Keratinocyte (primary cell): ENCODE measurements at regions not wholly inside any gene's neighbourhood (a gene's known extent, or its start where the extent isn't known, plus 50 kb on each side); places are given as distances from the start of the nearest gene placed in this dataset.

ENCODE experiments used
- DNase-seq: peaks from one replicate; pipeline ENCODE4 v3.0.0-alpha.2; 2011; ENCODE audit warnings: low read depth, missing footprints, low spot score
- FAIRE-seq: peaks from 2 replicates; lab custom pipeline; 2011; peaks lifted over from hg19 to GRCh38; lab: Jason Lieb, UNC
- H2AFZ ChIP-seq: 2 replicates; pipeline ENCODE4 v1.6.0; 2012; ENCODE audit warnings: low read length, control low read depth, inconsistent platforms; ENCODE audit not compliant: control insufficient read depth
- H3K27ac ChIP-seq: 2 replicates; pipeline ENCODE4 v1.5.1; 2011; ENCODE audit warnings: low read length; ENCODE audit not compliant: control insufficient read depth, insufficient read depth
- H3K27me3 ChIP-seq: 3 replicates; pipeline ENCODE4 v1.6.0; 2011; ENCODE audit warnings: low read length; ENCODE audit not compliant: control insufficient read depth, insufficient read depth; ENCODE audit errors: extremely low read depth
- H3K36me3 ChIP-seq, 2 experiments: 2 replicates in 1 of 2; 3 replicates in 1 of 2; pipeline ENCODE4 v1.5.1; 2011; ENCODE audit warnings: low read length in 2 of 2, mild to moderate bottlenecking in 1 of 2; ENCODE audit not compliant: control insufficient read depth in 2 of 2, insufficient read depth in 2 of 2; ENCODE audit errors: extremely low read depth in 1 of 2
- H3K4me1 ChIP-seq: 3 replicates; pipeline ENCODE4 v1.5.1; 2011; ENCODE audit warnings: low read length; ENCODE audit not compliant: control insufficient read depth, insufficient read depth; ENCODE audit errors: extremely low read depth
- H3K4me2 ChIP-seq: 3 replicates; pipeline ENCODE4 v1.6.0; 2011; ENCODE audit warnings: low read depth, low read length; ENCODE audit not compliant: control insufficient read depth, insufficient read depth; ENCODE audit errors: extremely low read depth
- H3K4me3 ChIP-seq, 3 experiments: fragments of 200-600 bp in 1 of 3; sonication (generic) in 1 of 3; 2 replicates in 2 of 3; 3 replicates in 1 of 3; pipeline ENCODE4 v1.5.1; 2011 to 2016; ENCODE audit warnings: low read length in 3 of 3, mild to moderate bottlenecking in 3 of 3, control low read depth in 2 of 3, inconsistent platforms in 1 of 3, low read depth in 1 of 3, mixed read lengths in 1 of 3, mixed run types in 1 of 3, moderate library complexity in 1 of 3; ENCODE audit not compliant: control insufficient read depth in 2 of 3, insufficient read depth in 2 of 3; ENCODE audit errors: extremely low read depth in 1 of 3
- H3K79me2 ChIP-seq: 2 replicates; pipeline ENCODE4 v1.6.0; 2012; ENCODE audit warnings: low read length; ENCODE audit not compliant: control insufficient read depth, insufficient read depth
- H3K9ac ChIP-seq: 3 replicates; pipeline ENCODE4 v1.6.0; 2011; ENCODE audit warnings: low read length; ENCODE audit not compliant: control insufficient read depth, insufficient read depth; ENCODE audit errors: extremely low read depth
- H3K9me1 ChIP-seq: 3 replicates; pipeline ENCODE4 v1.6.0; 2011; ENCODE audit warnings: low read length; ENCODE audit not compliant: control insufficient read depth, insufficient read depth; ENCODE audit errors: extremely low read depth
- H3K9me3 ChIP-seq: 2 replicates; pipeline ENCODE4 v1.5.1; 2012; ENCODE audit warnings: low read depth, low read length; ENCODE audit not compliant: control insufficient read depth
- H4K20me1 ChIP-seq: 3 replicates; pipeline ENCODE4 v1.6.0; 2011; ENCODE audit warnings: low read length; ENCODE audit not compliant: control insufficient read depth, insufficient read depth; ENCODE audit errors: extremely low read depth
- EZH2 ChIP-seq: IDR thresholded peaks from one replicate; pipeline ENCODE4 v1.6.1; 2012; ENCODE audit warnings: inconsistent platforms, mild to moderate bottlenecking, low read length, moderate library complexity
- dilution Hi-C: fragments of 300-500 bp; cut with MboI; formaldehyde crosslinking; loops from one replicate; pipeline ENCODE4 v1.7.0; 2020; ENCODE audit warnings: low sequenced_read_pairs; ENCODE audit not compliant: extremely low pct_ligation_motif_present
- TF ChIP-seq, protein P1 (sequence below), 3 experiments: IDR thresholded peaks in 1 of 3; conservative IDR thresholded peaks in 1 of 3; optimal IDR thresholded peaks in 1 of 3; 2 replicates in 2 of 3; 3 replicates in 1 of 3; pipeline versions ENCODE3 to v1.5.1; 2011; ENCODE audit warnings: low read length in 3 of 3, mild to moderate bottlenecking in 3 of 3, moderate library complexity in 2 of 3, control low read depth in 1 of 3, inconsistent platforms in 1 of 3; ENCODE audit not compliant: insufficient read depth in 2 of 3; ENCODE audit errors: extremely low read depth in 1 of 3

DNA sequence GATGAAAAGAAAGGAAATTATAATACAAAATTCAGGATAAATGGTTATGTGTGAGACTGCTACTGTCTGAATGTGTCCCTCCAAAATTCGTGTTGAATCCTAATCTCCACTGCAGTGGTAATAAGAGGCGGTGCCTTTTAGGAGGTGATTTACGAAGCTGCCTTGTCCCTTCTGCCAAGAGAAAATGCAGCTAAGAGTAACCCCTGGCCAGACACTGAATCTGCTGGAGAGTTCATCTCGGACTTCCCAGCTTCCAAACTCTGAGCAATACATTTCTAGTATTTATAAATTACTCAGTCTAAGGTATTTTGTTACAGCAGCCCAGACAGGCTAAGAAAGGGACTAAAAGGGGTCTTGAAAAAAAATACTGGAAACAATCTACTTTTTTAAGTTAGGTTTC, 152.6 kb downstream of the KLF12 start:
- DNase-seq (no peak), FAIRE-seq (no peak)
- H3K9ac ChIP-seq, result no peak overlapping the region
- H4K20me1 ChIP-seq, result no peaks in the 10 kb centered on the region
- H3K9me3 ChIP-seq, result no peaks in the 10 kb centered on the region
- no peaks in the 10 kb centered on the region for H3K27me3 ChIP-seq
- no peak overlapping the region for H2AFZ ChIP-seq
- peaks cover 2% of the 10 kb centered on the region for H3K79me2 ChIP-seq
- H3K36me3 ChIP-seq, result no peaks in the 10 kb centered on the region
- TF ChIP-seq, protein P1, sequence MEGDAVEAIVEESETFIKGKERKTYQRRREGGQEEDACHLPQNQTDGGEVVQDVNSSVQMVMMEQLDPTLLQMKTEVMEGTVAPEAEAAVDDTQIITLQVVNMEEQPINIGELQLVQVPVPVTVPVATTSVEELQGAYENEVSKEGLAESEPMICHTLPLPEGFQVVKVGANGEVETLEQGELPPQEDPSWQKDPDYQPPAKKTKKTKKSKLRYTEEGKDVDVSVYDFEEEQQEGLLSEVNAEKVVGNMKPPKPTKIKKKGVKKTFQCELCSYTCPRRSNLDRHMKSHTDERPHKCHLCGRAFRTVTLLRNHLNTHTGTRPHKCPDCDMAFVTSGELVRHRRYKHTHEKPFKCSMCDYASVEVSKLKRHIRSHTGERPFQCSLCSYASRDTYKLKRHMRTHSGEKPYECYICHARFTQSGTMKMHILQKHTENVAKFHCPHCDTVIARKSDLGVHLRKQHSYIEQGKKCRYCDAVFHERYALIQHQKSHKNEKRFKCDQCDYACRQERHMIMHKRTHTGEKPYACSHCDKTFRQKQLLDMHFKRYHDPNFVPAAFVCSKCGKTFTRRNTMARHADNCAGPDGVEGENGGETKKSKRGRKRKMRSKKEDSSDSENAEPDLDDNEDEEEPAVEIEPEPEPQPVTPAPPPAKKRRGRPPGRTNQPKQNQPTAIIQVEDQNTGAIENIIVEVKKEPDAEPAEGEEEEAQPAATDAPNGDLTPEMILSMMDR (optimal IDR thresholded peaks at IDR 0.05 in 1 of 3, IDR thresholded peaks at IDR 0.05 in 1 of 3, conservative IDR thresholded peaks at IDR 0.05 in 1 of 3; ENCODE audit: extremely low read depth in 1 of 3, insufficient read depth in 2 of 3, low read length in 3 of 3), result no peak
- TF ChIP-seq EZH2, result no peak
- no peak overlapping the region for H3K4me3 ChIP-seq
- no peaks in the 10 kb centered on the region for H3K9me1 ChIP-seq
- H3K27ac ChIP-seq, result no peak overlapping the region
- H3K4me1 ChIP-seq, result no peaks in the 10 kb centered on the region
- dilution Hi-C loops, result no loop called here
- H3K4me2 ChIP-seq, result no peak overlapping the region

DNA sequence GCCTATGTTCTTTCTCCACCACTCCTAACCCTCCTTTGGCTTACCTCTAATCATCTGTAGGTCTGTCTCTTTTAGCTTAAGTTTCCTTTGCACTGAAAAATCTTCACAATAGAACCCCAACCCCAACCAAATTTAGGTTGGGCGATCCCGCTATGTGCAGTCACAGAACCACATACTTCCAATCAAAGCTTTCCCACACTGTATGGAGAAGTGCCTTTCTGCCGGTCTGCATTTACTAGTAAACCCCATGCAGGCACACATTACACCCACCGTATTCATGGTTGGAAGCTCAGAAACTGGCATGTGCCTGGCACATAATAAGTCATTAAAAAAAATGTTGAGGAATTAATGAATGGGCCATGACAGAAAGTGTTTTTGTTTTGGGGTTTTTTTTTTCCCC, 158.4 kb downstream of the KLF12 start:
- no peaks in the 10 kb centered on the region for H4K20me1 ChIP-seq
- H3K36me3 ChIP-seq, result no peaks in the 10 kb centered on the region
- H3K4me3 ChIP-seq, result no peak overlapping the region
- H2AFZ ChIP-seq, result no peak overlapping the region
- H3K27ac ChIP-seq, result no peak overlapping the region
- dilution Hi-C loops, result no loop called here
- no peak for DNase-seq
- no peak overlapping the region for H3K9ac ChIP-seq
- H3K4me2 ChIP-seq, result no peak overlapping the region
- H3K9me1 ChIP-seq, result no peaks in the 10 kb centered on the region
- TF ChIP-seq EZH2, result no peak
- TF ChIP-seq, protein P1 (optimal IDR thresholded peaks at IDR 0.05 in 1 of 3, IDR thresholded peaks at IDR 0.05 in 1 of 3, conservative IDR thresholded peaks at IDR 0.05 in 1 of 3; ENCODE audit: extremely low read depth in 1 of 3, insufficient read depth in 2 of 3, low read length in 3 of 3), result no peak
- H3K9me3 ChIP-seq, result no peaks in the 10 kb centered on the region
- FAIRE-seq, result no peak
- H3K27me3 ChIP-seq, result no peaks in the 10 kb centered on the region
- no peaks in the 10 kb centered on the region for H3K4me1 ChIP-seq
- peaks cover 5% of the 10 kb centered on the region for H3K79me2 ChIP-seq
